NCI-H510A treated with DMSO at 0.1 percent for 48 hours (cell line): ENCODE measurements at regions not wholly inside any gene's neighbourhood (a gene's known extent, or its start where the extent isn't known, plus 50 kb on each side); places are given as distances from the start of the nearest gene placed in this dataset.
"Not testable (repeated sequence)": the region's sequence is repeated elsewhere in the genome, so short reads cannot be mapped to it uniquely, and the experiment has no call there.

Source experiments
- DNase-seq: peaks from one replicate; lab custom pipeline; 2025; lab: John Stamatoyannopoulos, UW

GRCh38 chr2:182477774-182478173, 50.9 kb upstream of the PDE1A start:
- no peak for DNase-seq

- no peak for DNase-seq
These were observed 54.8 kb upstream of the PDE1A start for GRCh38 chr2:182481676-182482075.

GRCh38 chr2:182482511-182482910, 55.7 kb upstream of the PDE1A start:
- DNase-seq: no peak

- DNase-seq: no peak
These were observed 69.8 kb upstream of the PDE1A start for GRCh38 chr2:182496596-182496995.

GRCh38 chr2:182499706-182500470, 73.1 kb upstream of the PDE1A start:
- DNase-seq: no peak

- DNase-seq: no peak
These were observed 77.0 kb upstream of the PDE1A start for GRCh38 chr2:182503886-182504285.

- no peak for DNase-seq
These were observed 78.1 kb upstream of the PDE1A start for GRCh38 chr2:182504903-182505302.

- no peak for DNase-seq
These were observed 79.8 kb upstream of the PDE1A start for GRCh38 chr2:182506606-182507005.

- DNase-seq: not testable (repeated sequence)
These were observed 81.7 kb upstream of the PDE1A start for GRCh38 chr2:182508583-182508982.

GRCh38 chr2:182509216-182509615, 82.4 kb upstream of the PDE1A start:
- no peak for DNase-seq

GRCh38 chr2:182521453-182522404, 94.9 kb upstream of the PDE1A start:
- DNase-seq: no peak

GRCh38 chr2:182522405-182522896, 95.6 kb upstream of the PDE1A start:
- DNase-seq: peak; percentile 79

GRCh38 chr2:182522972-182523473, 96.2 kb upstream of the PDE1A start:
- DNase-seq: peak; percentile 69

- no peak for DNase-seq
These were observed 103.8 kb upstream of the PDE1A start for GRCh38 chr2:182530636-182531035.

- peak; percentile 51 for DNase-seq
These were observed 113.4 kb upstream of the PDE1A start for GRCh38 chr2:182540252-182540651.

GRCh38 chr2:182541268-182541667, 114.4 kb upstream of the PDE1A start:
- DNase-seq: no peak

GRCh38 chr2:182542501-182543258, 115.8 kb upstream of the PDE1A start:
- no peak for DNase-seq

GRCh38 chr2:182543741-182544525, 117.1 kb upstream of the PDE1A start:
- no peak for DNase-seq

- DNase-seq: no peak
These were observed 118.8 kb upstream of the PDE1A start for GRCh38 chr2:182545420-182546167.
